HG02870 (cell line): ENCODE measurements at regions not wholly inside any gene's neighbourhood (a gene's known extent, or its start where the extent isn't known, plus 50 kb on each side); places are given as distances from the start of the nearest gene placed in this dataset.
"Not testable (repeated sequence)": the region's sequence is repeated elsewhere in the genome, so short reads cannot be mapped to it uniquely, and the experiment has no call there.

Source experiments
- ATAC-seq: cut with Tn5 transposase; IDR thresholded peaks from one replicate; pipeline ENCODE4 v1.9.1; 2021; ENCODE audit warnings: mild to moderate bottlenecking, moderate library complexity; ENCODE audit not compliant: unreplicated experiment

DNA sequence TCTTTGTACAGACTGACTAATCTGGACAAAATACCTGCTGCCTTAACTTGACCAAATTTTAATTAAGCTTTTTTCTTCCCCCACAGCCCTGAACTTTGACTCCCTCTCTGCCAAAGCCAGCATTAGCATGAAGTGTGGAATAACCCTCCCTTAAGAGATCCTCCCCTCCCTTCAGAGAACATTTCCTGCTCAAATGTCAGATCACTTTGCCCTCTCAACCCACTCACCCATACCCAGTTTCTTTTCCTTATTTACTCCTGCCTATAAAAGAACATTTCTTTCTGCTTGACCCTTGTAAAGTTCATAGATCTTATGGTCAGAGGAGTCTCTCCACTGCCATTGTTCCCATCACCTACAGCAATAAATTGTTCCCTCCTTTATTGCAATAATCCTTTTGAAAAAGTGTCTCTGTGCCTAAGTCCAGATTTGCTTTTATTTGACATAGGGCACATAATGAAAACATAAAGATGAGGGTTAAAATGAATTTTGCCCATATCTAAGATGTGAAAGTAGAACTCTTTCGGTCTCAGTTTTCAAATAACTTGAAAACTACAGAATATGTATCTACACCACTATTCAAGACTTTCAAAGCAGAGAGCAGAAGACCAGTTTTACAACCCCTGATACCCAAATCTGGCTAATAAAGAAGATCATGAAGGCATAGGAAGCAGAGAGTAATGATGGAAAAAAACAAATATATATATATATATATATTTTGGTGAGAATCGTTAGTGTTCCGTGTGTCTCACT lies 289.7 kb upstream of the ANXA10 start:
- ATAC-seq = no peak

DNA sequence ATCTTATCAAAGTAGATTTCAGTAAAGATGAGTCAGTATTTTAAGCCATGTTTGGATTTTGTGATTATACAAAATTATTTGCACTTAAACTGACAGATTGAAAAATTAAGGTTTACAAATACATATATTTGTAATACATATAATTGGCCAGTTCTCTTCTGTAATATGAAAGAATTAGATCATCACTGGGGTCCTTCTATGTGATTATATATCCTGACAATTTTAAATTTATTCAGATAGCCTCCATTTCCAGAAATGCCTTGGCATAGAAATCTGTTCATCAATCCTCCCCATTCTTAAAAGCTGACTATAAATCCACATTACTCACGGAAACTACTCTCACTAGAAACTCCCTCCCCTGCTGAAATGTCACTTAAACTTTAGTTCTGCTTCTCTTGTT lies 280.4 kb upstream of the ANXA10 start:
- no peak for ATAC-seq

DNA sequence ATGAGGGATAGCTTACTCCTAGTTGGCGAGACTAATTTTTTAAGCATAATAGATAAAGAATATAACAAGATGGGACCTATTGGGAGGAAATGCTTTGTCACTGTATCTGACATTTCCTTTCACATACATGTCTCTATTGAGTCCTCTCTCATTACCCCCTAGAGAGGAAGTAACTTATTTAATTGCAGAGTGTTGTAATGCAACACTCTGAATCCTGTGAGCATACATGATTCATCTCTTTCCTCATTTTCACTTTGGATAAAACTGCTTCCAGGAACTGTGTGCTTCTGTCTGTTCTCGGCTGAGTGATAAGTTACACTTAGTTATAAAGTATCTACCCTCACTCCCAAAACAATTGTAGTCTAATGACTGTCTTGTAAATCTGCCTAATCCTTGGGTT lies 266.1 kb upstream of the ANXA10 start:
- ATAC-seq = no peak

DNA sequence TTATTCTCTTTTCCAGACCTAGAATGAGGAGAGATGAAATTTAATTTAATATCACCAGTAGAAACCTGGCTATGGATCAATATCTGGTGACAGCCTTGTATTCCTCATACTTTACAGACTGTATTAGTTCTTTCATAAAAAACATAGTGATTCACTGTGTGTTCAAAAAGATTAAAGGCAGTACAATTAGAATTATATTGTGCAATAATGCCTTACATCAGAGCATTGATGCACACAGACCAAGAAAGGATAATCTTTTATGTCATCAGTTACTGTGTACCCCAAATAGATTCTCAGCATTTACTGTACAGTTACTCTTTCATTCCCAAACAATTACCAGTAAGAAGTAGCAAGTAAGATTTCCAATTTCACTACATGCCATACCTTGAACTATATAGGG lies 260.5 kb upstream of the ANXA10 start:
- no peak for ATAC-seq

DNA sequence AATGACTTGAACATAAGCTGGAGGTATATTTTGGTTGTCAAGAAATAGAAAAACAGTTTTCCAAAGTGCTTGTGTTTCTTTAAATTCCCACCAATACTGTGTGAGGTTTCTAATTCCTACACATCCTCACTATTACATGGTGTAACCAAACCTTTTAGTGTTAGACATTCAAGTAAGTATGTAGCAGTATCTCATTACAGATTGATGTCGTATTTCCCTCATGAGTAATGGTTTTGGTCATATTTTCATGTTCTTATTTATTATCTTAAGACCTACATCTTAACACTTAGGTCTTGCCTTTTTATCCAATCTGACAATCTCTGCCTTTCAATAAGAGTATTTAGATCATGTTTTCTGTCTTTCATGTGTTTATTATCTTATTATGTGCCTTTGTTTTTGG lies 253.7 kb upstream of the ANXA10 start:
- no peak for ATAC-seq

DNA sequence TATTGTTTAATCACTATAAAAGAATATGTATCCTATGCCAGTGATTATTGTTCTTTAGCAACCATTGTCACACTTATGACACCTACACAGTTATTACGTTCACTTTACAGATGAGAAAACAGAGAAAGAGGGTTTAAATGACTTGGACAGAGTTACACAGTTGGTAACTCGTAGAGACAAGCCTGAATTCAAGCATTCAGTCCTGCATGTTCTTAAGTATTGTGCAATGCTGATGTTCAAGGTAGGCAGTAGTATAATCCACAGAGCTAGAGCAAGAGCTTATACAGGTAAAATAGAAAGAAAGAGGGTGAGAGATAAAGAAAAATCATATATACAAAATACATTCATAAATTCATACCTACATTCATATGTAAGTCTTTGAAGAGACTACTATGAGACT lies 249.8 kb upstream of the ANXA10 start:
- ATAC-seq = no peak

DNA sequence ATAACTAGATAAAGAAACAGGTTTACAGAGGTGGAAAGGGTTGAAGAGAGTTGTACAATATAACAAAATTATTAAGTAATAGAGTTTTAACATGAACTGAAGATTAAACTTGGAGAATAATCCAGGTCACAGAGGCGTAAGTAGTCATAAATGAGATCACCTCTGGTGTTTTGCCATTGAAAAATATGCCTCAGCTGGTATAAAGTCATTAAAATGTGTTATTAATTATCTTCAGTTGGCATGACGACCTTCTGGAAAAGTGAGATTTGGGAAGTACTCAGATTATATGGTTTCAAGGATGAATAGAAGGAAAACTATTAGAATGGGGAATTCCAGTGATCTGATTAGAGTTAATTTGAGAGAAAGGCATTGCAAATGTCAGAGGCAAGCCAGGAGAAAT lies 237.5 kb upstream of the ANXA10 start:
- ATAC-seq = no peak

DNA sequence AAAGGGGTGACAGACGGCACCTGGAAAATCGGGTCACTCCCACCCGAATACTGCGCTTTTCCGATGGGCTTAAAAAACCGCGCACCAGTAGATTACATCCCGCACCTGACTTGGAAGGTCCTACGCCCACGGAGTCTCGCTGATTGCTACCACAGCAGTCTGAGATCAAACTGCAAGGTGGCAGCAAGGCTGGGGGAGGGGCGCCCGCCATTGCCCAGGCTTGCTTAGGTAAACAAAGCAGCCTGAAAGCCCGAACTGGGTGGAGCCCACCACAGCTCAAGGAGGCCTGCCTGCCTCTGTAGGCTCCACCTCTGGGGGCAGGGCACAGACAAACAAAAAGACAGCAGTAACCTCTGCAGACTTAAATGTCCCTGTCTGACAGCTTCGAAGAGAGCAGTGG lies 234.2 kb upstream of the ANXA10 start:
- not testable (repeated sequence) for ATAC-seq

DNA sequence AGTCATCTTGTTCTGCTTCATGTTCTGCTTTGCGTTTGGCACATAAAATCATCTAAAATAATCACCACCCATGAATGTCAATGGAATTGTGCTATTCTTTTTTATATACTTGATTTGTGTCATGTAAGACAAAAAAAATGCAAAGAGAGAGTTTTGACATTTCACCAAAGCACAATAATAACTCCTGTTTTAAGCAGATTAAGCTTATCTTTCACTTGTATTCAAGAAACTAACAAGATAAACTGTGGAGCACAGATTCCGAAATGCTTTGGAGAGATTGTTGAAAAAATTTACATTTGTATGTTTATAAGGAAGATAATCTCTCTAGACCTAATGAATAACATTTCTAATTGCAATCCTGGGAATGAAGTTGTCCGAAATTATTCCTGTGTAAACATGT lies 225.1 kb upstream of the ANXA10 start:
- no peak for ATAC-seq

DNA sequence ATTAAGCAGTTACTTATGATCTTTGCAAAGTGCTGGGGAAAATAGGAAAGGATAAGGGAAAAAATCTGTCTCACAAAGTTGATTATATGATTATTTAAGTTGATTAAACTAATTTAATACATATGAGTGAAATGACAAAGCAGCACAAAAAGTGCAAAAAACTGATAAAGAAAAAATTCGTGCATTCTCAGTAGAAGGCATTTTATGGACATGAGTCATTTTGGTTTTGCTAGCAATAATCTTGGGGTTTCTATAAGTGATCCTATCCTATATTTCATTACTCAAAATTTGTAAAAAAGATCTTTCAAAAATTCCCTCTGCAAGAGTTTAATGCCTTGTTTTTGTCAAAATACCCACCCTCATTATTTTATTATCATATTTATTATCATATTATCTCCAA lies 224.2 kb upstream of the ANXA10 start:
- ATAC-seq = no peak

DNA sequence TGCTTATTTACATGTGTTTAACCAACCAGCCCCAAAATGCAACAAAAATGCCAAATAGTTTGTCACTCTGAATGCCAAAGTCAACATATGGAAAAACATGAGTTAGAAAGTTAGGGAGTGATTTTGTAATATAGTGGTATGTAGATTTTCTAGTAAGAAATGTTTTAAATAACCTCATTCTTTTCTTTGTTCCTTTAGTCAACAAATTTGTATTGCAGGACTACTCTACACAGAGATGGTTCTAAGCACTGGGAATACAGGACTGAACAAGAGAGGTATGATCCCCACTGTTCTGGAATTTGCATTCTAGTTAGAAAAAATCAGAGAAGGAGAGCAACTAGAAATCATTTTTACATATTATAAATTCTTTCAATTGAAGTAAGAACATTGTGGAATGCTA lies 218.8 kb upstream of the ANXA10 start:
- no peak for ATAC-seq

DNA sequence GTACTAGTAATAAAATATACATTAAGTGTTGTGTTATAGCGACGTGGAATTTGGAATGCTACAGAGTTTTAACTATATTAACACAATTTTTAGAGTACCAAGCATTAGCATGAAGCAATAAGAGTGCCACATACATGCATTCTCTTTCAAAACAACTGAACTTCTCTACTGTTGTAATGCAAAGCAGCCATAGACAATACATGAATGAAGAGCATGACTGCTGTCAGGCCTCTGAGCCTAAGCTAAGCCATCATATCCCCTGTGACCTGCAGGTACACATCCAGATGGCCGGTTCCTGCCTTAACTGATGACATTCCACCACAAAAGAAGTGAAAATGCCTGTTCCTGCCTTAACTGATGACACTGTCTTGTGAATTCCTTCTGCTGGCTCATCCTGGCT lies 216.2 kb upstream of the ANXA10 start:
- ATAC-seq = not testable (repeated sequence)

DNA sequence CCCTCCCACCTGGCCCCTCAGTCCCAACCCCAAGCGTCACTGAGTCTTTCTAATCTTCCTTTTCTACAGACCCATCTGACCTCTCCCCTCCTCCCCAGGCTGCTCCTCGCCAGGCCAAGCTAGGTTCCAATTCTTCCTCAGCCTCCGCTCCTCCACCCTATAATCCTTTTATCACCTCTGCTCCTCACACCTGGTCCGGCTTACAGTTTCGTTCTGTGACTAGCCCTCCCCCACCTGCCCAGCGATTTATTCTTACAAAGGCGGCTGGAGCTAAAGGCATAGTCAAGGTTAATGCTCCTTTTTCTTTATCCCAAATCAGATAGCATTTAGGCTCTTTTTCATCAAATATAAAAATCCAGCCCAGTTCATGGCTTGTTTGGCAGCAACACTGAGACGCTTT lies 214.5 kb upstream of the ANXA10 start:
- not testable (repeated sequence) for ATAC-seq

DNA sequence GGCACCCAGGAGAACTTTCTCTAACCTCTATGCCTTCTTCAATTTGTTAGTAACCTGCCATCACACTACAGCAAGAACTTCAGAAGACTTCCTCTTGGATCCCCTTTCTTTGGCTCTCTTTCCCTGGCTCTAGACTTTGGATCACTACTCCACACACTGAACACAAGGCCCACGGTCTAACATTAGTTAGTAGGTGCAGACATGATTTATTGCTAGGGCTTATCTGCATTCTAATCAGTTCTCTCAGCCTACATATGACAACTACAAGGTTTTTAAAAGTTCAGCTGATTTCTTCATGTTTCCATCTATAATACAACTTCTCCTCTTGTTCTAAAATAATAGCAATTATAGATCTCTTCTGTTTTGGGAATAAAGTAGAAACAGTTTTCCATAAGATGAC lies 209.1 kb upstream of the ANXA10 start:
- no peak for ATAC-seq

DNA sequence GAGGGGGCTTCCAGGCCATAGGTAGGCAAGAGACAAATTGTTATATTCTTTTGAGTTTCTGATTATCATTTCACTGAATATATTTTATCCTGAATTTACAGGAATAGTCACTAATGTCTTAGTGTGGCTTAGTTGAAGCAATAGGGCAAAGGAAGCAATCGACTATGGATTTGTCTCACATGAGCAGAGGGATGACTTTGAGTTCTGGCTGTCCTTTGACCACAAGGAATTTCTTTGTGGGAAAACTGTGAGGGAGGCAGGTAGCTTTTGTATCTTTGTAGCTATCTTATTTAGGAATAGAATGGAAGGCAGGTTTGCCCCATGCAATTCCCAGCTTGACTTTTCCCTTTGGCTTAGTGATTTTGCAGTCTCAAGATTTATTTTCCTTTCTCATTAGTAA lies 207.3 kb upstream of the ANXA10 start:
- ATAC-seq = no peak

DNA sequence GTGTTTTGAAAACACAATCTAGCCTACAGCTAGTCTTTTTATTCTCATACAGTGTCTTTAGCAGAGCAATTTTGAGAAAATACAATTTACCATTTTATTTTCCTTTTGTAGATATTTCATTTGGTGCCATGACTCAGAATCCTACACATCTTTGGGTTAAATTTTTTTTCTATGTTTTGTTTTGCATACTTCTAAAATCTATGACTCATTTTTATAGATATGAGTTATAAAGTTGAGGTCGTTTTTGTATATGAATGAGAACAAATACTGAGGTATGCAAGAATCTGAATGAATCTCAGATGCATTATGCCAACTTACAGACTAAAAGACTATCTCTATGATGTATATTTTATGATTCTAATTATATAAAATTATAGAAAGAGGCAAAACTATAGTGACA lies 206.5 kb upstream of the ANXA10 start:
- no peak for ATAC-seq

DNA sequence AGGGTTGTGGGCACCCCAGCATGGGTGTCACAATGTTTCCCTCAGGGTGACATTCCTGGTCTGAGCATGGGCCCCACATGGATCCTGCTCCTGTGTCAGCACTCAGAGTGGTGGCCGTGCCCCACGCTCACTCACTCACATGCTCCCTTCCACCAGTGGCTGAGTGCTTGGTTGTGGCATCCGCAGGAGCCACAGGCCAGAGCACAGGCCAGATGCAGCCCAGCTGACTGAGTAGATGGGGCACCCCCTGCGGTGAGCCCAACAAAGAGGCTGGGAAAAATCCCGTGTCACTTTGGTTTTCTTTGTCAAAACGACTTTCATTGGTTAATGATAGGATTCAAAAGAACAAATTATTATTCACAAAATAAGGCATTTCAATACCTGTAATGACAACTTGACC lies 204.6 kb upstream of the ANXA10 start:
- no peak for ATAC-seq

DNA sequence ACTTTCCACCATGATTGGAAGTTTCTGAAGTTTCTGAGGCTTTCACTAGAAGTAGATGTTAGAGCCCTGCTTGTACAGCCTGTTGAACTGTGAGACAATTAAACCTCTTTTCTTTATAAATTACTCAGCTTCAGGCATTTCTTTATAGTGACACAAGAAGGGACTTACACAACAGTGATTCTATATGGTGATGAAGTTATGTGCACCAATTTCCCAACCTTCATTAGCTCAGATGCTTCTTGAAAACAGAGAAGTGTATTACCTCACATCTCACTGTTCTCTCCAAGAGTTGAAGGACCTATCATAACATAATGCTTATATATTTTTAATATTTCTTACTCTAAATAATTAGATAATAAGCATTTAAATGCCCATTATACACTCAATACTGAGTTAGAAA lies 202.1 kb upstream of the ANXA10 start:
- no peak for ATAC-seq

DNA sequence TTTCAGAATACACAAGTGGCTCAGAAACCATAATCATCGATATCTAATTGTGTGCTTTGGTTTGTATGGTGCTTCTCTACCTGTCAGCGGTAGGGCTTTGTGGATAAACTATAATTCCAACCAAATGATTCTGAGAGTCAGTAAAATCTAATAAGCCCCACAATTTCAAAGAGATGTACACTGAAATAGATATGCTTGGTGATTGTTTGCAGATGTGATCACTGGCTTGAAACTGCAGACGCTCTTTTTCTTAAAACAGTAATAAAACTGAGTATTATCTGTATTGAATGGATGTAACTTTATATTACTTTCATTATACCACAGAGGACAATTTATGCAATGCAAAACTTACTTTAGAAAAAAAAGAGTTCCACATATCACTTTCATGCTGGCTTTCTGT lies 198.8 kb upstream of the ANXA10 start:
- ATAC-seq = no peak

DNA sequence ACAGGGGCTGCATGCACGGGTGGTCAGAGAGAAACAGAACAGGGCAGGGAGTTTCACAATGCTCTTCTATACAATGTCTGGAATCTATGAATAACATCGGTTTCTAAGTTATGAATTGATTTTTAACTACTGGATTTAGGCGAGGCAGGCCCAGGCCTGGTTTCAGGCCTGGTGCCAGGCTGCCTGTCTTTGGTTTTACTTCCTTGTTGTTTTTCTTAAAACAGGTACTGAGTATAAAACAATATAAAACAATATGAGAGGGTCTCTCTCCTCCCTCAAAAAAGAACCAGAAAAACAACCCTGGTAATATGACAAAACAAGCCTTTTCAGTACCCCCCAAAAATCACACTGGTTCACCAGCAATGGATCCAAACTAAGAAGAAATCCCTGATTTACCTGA lies 196.1 kb upstream of the ANXA10 start:
- ATAC-seq = not testable (repeated sequence)

DNA sequence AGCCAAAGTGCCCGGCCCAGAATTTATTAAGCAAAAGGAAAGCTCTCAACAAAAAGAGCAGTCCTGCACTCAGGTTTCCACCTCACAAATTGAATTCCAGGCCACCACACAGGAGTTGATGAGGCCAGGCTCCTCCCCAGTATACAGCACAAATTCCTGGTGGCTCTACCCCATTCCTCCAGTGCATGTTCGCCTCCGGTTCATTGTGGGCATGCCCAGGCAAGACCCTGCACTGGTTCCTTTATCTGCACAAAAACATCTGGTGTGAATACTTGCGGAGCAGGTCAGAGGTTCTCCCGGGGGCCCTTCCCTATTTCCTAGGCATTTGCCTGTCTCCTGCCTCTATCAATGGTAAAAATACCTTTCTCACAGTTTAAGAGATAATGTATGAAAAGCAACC lies 195.2 kb upstream of the ANXA10 start:
- no peak for ATAC-seq

DNA sequence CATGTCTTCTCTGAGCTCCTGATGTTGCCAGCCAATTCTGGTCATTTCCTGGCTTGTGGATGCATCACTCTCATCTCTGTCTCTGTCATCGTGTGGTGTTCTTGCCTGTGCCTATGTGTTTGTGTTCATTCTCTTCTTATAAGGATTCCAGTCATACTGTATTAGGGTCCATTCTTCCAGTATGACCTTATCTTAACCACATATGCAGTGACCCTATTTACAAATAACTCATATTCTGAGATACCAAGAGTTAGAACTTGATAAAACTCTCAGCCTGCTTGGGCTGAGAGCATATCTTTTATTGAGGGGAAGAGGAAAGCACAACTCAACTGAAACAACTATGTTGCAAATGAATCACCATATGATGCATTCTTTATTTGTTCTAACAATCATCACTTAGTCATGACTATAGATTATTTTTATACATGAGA lies 189.0 kb upstream of the ANXA10 start:
- no peak for ATAC-seq

DNA sequence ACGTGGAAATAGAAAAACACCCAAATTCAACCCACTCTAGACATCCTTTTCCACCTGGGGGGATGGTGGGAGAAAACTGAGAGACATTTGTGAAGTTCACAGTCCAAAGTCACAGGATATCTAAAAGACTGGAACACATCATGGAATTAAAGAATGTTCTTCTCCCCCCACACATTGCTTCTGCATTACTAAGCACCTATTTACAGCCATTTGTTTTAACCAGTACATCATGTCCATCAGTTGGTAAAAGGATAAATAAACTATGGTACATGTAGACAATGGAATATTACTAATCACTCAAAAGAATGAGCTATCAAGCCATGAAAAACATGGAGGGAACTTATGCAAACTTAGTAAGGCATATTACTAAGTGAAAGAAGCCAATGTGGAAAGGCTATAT lies 185.5 kb upstream of the ANXA10 start:
- no peak for ATAC-seq
